Ishikawa (cell line): ENCODE measurements at regions not wholly inside any gene's neighbourhood (a gene's known extent, or its start where the extent isn't known, plus 50 kb on each side); places are given as distances from the start of the nearest gene placed in this dataset.

Experiments
- CEBPB ChIP-seq: IDR thresholded peaks from 2 replicates; pipeline ENCODE4 v1.6.1; 2012
- CREB1 ChIP-seq: IDR thresholded peaks from 2 replicates; pipeline ENCODE4 v1.6.1; 2012; ENCODE audit warnings: low read depth
- EGR1 ChIP-seq: IDR thresholded peaks from 2 replicates; pipeline ENCODE4 v1.6.1; 2012
- EP300 ChIP-seq: IDR thresholded peaks from 2 replicates; pipeline ENCODE4 v1.6.1; 2012; ENCODE audit warnings: borderline replicate concordance
- FOXM1 ChIP-seq: IDR thresholded peaks from 2 replicates; pipeline ENCODE4 v1.6.1; 2012; ENCODE audit warnings: low read depth, borderline replicate concordance
- NFIC ChIP-seq: IDR thresholded peaks from 2 replicates; pipeline ENCODE4 v1.6.1; 2012
- RAD21 ChIP-seq: IDR thresholded peaks from 2 replicates; pipeline ENCODE4 v1.6.1; 2012; ENCODE audit warnings: low read depth
- TAF1 ChIP-seq: IDR thresholded peaks from 2 replicates; pipeline ENCODE4 v1.6.1; 2012; ENCODE audit warnings: low read depth, mild to moderate bottlenecking
- TCF12 ChIP-seq: IDR thresholded peaks from 2 replicates; pipeline ENCODE4 v1.6.1; 2012; ENCODE audit warnings: low read depth
- YY1 ChIP-seq: IDR thresholded peaks from 2 replicates; pipeline ENCODE4 v1.6.1; 2012; ENCODE audit warnings: low read depth
- ZBTB7A ChIP-seq: IDR thresholded peaks from 2 replicates; pipeline ENCODE4 v1.6.1; 2012; ENCODE audit warnings: low read depth
- TF ChIP-seq, protein P1 (sequence below): IDR thresholded peaks from 2 replicates; pipeline ENCODE4 v1.6.1; 2012; ENCODE audit warnings: low read depth, mild to moderate bottlenecking
- TF ChIP-seq, protein P2 (sequence below): IDR thresholded peaks from 2 replicates; pipeline ENCODE4 v1.6.1; 2012

- no peak for TF ChIP-seq CEBPB
- TF ChIP-seq, protein P1, sequence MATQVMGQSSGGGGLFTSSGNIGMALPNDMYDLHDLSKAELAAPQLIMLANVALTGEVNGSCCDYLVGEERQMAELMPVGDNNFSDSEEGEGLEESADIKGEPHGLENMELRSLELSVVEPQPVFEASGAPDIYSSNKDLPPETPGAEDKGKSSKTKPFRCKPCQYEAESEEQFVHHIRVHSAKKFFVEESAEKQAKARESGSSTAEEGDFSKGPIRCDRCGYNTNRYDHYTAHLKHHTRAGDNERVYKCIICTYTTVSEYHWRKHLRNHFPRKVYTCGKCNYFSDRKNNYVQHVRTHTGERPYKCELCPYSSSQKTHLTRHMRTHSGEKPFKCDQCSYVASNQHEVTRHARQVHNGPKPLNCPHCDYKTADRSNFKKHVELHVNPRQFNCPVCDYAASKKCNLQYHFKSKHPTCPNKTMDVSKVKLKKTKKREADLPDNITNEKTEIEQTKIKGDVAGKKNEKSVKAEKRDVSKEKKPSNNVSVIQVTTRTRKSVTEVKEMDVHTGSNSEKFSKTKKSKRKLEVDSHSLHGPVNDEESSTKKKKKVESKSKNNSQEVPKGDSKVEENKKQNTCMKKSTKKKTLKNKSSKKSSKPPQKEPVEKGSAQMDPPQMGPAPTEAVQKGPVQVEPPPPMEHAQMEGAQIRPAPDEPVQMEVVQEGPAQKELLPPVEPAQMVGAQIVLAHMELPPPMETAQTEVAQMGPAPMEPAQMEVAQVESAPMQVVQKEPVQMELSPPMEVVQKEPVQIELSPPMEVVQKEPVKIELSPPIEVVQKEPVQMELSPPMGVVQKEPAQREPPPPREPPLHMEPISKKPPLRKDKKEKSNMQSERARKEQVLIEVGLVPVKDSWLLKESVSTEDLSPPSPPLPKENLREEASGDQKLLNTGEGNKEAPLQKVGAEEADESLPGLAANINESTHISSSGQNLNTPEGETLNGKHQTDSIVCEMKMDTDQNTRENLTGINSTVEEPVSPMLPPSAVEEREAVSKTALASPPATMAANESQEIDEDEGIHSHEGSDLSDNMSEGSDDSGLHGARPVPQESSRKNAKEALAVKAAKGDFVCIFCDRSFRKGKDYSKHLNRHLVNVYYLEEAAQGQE = no peak
- TF ChIP-seq ZBTB7A = no peak
- TF ChIP-seq EP300 = no peak
- no peak for TF ChIP-seq EGR1
- TF ChIP-seq YY1 = no peak
- no peak for TF ChIP-seq RAD21
- no peak for TF ChIP-seq NFIC
- TF ChIP-seq CREB1 = no peak
- TF ChIP-seq, protein P2, sequence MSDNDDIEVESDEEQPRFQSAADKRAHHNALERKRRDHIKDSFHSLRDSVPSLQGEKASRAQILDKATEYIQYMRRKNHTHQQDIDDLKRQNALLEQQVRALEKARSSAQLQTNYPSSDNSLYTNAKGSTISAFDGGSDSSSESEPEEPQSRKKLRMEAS = no peak
- no peak for TF ChIP-seq TAF1
- TF ChIP-seq TCF12 = no peak
- no peak for TF ChIP-seq FOXM1
These were observed 440.1 kb upstream of the NFE2L3 start for GRCh38 chr7:25711940-25712339.
